Osteocyte (in vitro differentiated cells): ENCODE measurements at regions not wholly inside any gene's neighbourhood (a gene's known extent, or its start where the extent isn't known, plus 50 kb on each side); places are given as distances from the start of the nearest gene placed in this dataset.

Experiments used
- DNase-seq: peaks from one replicate; pipeline ENCODE4 v3.0.0; 2021; ENCODE audit warnings: mixed read lengths; ENCODE audit not compliant: unreplicated experiment; ENCODE audit errors: extremely low spot score
- H3K27ac Mint-ChIP-seq: one replicate; pipeline ENCODE4 v1.8.0; 2021; ENCODE audit warnings: mild to moderate bottlenecking, mixed read lengths; ENCODE audit not compliant: unreplicated experiment
- H3K27me3 Mint-ChIP-seq: one replicate; pipeline ENCODE4 v1.8.0; 2021; ENCODE audit warnings: mixed read lengths; ENCODE audit not compliant: unreplicated experiment
- H3K36me3 Mint-ChIP-seq: one replicate; pipeline ENCODE4 v1.8.0; 2021; ENCODE audit warnings: mixed read lengths; ENCODE audit not compliant: unreplicated experiment
- H3K4me1 Mint-ChIP-seq: one replicate; pipeline ENCODE4 v1.8.0; 2021; ENCODE audit warnings: mixed read lengths; ENCODE audit not compliant: unreplicated experiment
- H3K4me3 Mint-ChIP-seq: one replicate; pipeline ENCODE4 v1.8.0; 2021; ENCODE audit warnings: mild to moderate bottlenecking, moderate library complexity, mixed read lengths; ENCODE audit not compliant: unreplicated experiment
- H3K9me3 Mint-ChIP-seq: one replicate; pipeline ENCODE4 v1.8.0; 2021; ENCODE audit warnings: mixed read lengths; ENCODE audit not compliant: unreplicated experiment
- TF ChIP-seq, protein P1 (sequence below): fragments of 200-600 bp; sonication (generic); IDR thresholded peaks from 2 replicates; pipeline ENCODE4 v1.5.0; 2021; ENCODE audit warnings: antibody characterized with exemption, mild to moderate bottlenecking, moderate library complexity

DNA sequence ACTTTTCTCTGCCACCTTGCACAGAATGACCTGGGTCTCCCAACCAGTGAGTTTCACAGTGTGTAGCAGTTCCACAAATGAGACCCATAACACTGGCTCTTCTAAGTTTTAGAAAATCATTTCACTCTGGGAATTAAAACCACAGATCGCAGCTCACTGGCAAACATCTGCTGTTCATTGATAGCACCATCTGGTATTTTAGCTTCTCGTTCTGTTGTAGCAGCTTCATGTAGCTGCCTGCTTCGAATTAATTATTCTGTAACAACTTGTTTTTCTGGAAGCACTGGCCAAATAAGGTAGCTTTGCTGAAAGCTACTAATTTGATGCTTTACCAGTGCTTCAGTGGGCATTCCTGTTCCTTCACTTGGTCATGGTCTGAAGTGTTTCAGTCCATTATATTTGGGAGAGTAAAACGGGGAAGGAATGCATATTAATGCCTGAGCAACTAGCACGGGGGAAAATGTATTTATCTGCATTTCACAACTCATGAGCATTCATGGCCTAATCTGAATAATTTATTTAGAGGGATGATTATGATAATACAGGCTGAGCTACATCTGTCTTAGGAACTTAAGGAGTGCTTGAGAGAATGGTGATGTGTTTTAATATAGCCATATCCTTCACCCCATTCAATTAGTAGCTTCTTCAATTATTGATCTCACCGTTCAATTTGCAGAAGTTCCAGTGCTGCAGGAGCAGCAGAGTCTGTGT is 447.4 kb downstream of the XPNPEP1 start:
- Mint-ChIP-seq H3K9me3 (no peaks in the 10 kb centered on the region), H3K36me3 (no peaks in the 10 kb centered on the region), H3K27me3 (peaks cover 19% of the 10 kb centered on the region), H3K4me1 (no peaks in the 10 kb centered on the region), H3K4me3 (no peak overlapping the region), H3K27ac (no peak overlapping the region)
- no peak for DNase-seq
- TF ChIP-seq, protein P1, sequence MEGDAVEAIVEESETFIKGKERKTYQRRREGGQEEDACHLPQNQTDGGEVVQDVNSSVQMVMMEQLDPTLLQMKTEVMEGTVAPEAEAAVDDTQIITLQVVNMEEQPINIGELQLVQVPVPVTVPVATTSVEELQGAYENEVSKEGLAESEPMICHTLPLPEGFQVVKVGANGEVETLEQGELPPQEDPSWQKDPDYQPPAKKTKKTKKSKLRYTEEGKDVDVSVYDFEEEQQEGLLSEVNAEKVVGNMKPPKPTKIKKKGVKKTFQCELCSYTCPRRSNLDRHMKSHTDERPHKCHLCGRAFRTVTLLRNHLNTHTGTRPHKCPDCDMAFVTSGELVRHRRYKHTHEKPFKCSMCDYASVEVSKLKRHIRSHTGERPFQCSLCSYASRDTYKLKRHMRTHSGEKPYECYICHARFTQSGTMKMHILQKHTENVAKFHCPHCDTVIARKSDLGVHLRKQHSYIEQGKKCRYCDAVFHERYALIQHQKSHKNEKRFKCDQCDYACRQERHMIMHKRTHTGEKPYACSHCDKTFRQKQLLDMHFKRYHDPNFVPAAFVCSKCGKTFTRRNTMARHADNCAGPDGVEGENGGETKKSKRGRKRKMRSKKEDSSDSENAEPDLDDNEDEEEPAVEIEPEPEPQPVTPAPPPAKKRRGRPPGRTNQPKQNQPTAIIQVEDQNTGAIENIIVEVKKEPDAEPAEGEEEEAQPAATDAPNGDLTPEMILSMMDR: no peak

DNA sequence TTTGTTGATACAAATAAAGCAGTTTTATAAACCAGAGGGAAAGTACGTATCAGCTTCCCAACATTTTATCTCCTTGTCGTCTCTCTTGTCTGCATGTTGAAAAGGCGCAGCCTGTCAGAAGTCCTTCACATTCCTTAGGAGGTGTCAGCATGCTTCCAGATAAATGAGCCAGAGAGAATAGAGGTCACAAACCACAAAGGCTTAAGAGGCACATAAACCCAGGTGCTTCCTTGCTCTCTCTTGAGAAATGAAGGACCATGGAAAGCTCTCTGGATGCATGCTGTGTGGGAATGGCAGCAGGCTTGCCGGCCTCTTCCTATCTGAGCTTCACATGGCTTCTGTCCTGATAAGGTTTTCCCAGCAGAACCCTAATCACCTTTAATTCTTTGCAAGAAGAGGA is 448.5 kb downstream of the XPNPEP1 start:
- H3K27ac Mint-ChIP-seq: no peak overlapping the region
- no peaks in the 10 kb centered on the region for H3K36me3 Mint-ChIP-seq
- H3K9me3 Mint-ChIP-seq: no peaks in the 10 kb centered on the region
- H3K4me1 Mint-ChIP-seq: no peaks in the 10 kb centered on the region
- no peak overlapping the region for H3K4me3 Mint-ChIP-seq
- DNase-seq: no peak
- TF ChIP-seq, protein P1: no peak
- H3K27me3 Mint-ChIP-seq: peaks cover 17% of the 10 kb centered on the region

DNA sequence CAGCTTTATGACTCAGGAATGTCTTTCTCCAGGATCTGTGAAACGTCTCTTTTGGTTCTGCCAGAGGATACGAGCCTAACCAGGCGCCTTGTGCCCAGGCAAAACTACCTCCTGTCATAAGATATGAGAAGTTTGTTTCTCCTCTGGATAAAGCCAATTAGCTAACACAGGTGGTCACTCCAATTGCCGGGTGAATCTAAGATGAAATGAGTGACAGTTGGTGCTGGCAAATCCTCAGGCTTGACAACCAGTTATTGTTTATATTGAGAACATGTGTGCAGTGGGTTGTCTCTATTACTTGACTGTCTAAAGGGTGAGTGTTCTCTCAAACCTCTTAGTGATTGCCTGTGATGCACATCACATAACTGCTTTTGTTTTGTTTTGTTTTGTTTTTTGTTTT is 449.1 kb downstream of the XPNPEP1 start:
- TF ChIP-seq, protein P1: no peak
- no peak overlapping the region for H3K4me3 Mint-ChIP-seq
- no peak for DNase-seq
- no peak overlapping the region for H3K27ac Mint-ChIP-seq
- no peaks in the 10 kb centered on the region for H3K36me3 Mint-ChIP-seq
- no peaks in the 10 kb centered on the region for H3K4me1 Mint-ChIP-seq
- H3K27me3 Mint-ChIP-seq: peaks cover 17% of the 10 kb centered on the region
- H3K9me3 Mint-ChIP-seq: no peaks in the 10 kb centered on the region

DNA sequence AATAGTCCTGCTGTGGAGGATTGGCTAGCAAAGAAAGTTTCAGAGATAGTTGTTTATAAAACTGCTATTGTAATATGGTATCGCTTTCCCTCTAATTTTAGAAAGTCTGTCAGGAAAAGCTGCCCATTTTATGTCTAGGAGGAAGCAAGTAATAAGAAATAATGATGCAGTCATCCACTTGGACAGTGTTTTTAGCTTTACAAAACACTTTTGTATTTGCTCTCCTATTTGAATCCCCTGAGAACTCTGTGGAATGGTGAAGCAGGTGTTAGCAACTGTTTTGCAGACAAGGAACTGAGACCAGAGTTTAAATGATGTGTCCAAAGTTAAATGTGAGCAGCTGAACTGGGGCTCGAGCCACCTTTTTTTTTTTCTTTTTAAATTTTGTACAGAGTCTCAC is 455.8 kb downstream of the XPNPEP1 start:
- H3K27ac Mint-ChIP-seq: no peak overlapping the region
- H3K4me1 Mint-ChIP-seq: no peaks in the 10 kb centered on the region
- H3K36me3 Mint-ChIP-seq: no peaks in the 10 kb centered on the region
- TF ChIP-seq, protein P1: no peak
- no peaks in the 10 kb centered on the region for H3K9me3 Mint-ChIP-seq
- H3K4me3 Mint-ChIP-seq: no peak overlapping the region
- DNase-seq: no peak
- peaks cover 4% of the 10 kb centered on the region for H3K27me3 Mint-ChIP-seq

DNA sequence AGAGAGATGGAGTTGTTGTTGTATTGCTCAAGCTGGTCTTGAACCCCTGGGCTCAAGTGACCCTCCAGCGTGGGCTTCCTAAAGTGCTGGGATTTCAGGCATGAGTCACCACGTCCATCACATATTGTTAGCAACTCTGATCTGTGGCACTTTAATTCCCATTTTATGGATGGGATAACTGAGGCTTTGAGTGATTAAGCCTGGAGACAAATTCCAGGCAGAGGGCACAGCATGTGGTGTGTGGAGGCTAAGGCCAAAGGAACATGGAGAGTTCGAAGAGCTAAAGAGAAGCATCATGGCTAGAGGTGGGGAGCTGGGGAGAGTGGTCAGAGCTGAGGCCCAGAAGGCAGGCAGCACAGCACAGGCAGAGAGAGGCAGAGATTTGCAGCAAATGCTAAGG is 458.4 kb downstream of the XPNPEP1 start:
- TF ChIP-seq, protein P1: no peak
- Mint-ChIP-seq H3K4me1 (no peaks in the 10 kb centered on the region), H3K9me3 (no peaks in the 10 kb centered on the region), H3K36me3 (no peaks in the 10 kb centered on the region), H3K27ac (no peak overlapping the region), H3K4me3 (no peak overlapping the region), H3K27me3 (peaks cover 14% of the 10 kb centered on the region)
- no peak for DNase-seq
